Activated CD8-positive, alpha-beta memory T cell treated with anti-CD3 and anti-CD28 coated beads for 48 hours (primary cell): ENCODE measurements at regions not wholly inside any gene's neighbourhood (a gene's known extent, or its start where the extent isn't known, plus 50 kb on each side); places are given as distances from the start of the nearest gene placed in this dataset.
"Not testable (repeated sequence)": the region's sequence is repeated elsewhere in the genome, so short reads cannot be mapped to it uniquely, and the experiment has no call there.

Source experiments
- DNase-seq, 3 experiments: peaks; one replicate each; pipeline ENCODE4 v3.0.0-alpha.2; 2020; ENCODE audit warnings: low read depth in 2 of 3, low spot score in 2 of 3

DNA sequence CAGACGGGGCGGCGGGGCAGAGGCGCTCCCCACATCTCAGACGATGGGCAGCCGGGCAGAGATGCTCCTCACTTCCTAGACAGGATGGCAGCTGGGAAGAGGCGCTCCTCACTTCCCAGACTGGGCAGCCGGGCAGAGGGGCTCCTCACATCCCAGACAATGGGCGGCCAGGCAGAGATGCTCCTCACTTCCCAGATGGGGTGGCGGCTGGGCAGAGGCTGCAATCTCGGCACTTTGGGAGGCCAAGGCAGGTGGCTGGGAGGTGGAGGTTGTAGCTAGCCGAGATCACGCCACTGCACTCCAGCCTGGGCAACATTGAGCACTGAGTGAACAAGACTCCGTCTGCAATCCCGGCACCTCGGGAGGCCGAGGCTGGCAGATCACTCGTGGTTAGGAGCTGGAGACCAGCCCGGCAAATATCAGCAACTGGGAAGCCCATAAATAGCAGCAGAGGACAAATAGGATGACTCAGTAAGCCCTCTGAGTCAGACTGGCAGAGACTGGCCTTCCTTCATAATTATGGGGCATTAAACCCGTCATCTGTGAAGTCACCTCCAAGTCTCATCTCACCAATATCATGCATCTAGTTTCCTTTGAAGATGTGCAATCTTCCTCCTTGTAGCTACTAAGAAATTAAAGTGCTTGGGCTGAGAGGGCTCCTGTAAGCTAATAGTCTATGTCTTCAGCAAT, 337.3 kb downstream of the GOLGA6L6 start:
- DNase-seq: not testable (repeated sequence)

DNA sequence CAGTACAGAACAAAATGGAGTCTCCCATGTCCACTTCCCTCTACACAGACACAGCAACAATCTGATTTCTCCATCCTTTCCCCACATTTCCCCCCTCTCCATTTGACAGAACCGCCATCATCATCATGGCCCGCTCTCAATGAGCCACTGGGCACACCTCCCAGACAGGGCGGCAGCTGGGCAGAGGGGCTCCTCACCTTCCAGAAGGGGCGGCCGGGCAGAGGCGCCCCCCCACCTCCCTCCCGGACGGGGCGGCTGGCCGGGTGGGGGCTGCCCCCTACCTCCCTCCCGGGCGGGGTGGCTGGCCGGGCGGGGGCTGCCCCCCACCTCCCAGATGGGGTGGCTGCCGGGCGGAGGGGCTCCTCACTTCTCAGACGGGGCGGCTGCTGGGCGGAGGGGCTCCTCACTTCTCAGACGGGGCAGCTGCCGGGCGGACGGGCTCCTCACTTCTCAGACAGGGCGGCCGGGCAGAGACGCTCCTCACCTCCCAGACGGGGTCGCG, 337.9 kb downstream of the GOLGA6L6 start:
- not testable (repeated sequence) for DNase-seq

DNA sequence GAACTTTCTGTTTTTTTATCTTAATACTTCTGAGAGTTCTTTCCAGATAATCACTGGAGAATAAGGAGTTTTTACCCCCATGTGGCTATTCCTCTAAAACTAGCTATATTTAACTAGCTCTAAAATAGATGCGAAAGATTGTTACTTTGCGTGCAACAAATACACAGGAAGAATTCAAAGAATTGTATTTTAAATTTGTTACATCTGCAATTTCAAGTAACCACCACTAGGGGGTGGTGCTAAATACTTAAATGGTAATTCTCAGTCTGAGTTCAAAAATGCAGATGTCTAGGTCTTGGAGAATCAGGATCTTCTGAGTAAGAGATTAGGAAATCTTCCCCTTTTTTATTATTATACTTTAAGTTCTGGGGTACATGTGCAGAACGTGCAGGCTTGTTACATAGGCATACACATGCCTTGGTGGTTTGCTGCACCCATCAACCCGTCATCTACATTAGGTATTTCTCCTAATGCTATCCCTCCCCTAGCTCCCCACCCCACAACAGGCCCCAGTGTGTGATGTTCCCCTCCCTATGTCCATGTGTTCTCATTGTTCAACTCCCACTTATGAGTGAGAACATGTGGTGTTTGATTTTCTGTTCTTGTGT, 346.9 kb downstream of the GOLGA6L6 start:
- not testable (repeated sequence) for DNase-seq

DNA sequence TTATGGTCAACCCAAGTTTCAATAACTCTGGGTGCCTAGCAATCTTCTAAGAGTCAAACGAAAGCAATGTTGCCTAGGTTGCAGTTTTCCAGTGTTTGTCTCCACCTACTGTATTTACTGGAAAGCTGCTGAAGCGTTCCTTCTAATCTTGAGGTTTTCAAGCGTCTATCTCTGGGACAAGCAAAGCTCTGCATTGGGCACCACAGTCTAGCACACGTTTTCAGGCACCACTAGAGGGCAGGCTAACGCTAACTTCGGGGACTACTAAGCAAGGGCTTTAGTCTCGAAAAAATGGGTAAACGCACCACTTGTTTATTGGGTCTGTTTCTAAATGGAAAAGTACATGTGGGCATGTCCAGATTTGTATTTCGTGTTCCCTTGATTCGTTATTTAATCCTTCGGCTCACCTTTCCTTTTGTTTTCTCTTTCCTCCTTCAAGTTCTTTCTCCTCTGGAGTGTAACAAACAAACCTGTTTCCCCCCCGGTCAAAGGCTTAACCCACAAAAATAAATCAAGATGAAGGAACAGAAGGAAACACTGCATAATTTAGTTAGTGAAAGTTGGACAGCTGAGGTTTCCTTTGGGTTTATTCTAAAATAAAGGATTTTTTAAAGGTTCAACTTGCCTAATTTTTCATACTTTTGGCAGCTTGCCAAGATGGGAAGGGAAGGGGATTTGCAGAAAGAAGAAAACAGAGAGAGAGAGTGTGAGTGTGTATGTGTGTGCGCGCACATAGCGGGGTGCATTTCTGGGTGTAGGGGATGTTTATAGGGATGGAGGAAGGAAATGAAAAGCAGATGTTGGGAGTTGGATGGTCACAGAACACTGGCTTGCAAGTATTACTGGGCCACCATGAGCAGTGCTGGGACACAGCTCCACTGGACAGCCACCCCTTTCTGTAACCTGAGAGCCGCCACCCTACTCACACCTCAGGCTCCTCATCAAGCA, 348.3 kb downstream of the GOLGA6L6 start:
- peak; percentile 6 to 9 (median 8) for DNase-seq

DNA sequence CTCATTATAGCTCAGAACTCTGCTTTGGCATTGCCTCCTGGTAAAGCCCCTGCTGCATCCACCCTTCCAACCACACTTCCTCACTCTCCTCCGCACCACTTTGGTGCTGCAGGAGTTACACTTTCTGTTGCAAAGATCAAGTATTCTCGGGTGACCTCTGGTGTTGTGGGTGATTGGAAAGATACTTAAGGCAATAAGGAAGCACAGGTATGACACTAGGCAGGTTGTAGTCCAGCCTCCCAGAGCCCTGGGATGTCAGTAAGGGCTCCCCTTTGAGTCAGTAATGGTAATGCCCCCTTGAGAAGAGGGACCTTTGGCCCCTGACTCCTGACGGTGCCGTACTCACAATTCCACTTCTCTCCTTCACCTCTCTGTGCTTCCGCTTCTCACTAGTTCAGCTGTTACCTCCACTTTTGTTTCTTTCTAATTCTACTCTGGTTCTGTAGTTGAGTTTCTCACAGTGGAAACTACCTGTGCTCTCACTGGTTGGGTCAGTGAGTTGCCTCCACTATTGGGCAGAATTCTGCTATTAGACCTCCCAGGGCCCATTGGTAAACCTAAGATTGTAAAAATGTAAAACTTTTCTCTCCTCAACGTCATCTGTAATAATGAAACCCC, 350.0 kb downstream of the GOLGA6L6 start:
- DNase-seq: not testable (repeated sequence)

DNA sequence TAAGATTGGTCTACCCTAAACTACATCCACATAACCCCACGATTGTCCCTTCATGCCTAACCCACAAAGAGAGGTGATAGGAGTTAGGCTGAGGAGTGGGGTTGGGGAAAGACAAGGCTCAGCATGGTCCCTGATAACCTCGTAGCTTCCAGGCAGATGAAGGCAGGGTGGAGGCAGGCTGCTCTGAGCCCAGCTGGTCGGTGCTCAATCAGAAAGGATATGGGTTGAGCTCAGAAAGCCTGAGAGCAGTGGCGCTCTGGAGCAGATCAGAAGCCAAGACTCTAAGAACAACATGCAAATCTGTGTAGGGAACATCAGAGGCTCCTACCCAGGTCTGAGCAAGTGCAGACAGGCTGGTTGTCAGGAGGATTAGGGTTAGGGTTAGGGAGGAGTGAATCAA, 353.0 kb downstream of the GOLGA6L6 start:
- not testable (repeated sequence) for DNase-seq

DNA sequence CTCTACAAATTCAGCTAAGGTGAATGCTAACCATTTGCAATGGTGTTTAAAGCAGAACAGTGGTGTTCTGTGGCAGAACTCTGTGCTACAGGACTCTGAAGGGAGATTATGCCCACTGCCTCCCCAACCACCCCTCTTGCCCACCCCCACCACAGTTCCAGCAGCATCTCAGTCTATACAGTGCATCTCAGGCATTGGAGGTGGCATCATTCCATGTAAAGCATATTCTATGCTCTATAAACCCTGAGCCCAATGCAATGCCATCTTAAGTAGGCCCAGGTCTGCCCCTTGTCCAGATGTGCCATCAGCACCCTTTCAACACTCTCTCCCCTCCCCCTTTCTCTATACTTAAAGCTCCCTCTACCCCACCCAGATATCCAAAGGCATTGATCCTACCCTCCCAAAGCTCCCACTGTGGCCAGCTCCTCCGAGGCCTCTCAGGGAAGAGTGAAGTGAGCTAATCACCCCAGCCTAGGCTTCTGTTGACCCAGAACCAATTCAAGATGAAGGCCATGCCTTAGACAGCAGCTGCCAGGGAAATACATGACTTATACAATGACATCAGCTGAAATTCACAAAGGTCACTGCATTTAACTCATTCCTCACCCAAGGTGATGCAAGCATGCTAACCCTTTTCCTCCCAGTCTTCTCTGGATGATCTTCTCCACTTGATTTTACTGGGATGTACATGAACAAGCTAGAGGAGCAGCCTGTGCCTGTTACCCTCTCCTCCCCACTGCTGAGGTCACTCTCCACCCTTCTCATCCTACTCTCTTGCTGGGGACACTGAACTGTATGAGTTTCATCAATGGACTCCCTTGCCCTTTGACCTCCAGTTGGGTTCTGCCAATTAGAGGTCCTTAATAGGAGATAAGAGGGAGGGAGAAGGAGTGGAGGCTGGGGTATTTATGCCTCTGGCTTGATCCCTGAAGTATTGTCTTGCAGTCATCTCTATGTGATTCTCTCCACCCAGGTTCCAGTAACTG, 353.9 kb downstream of the GOLGA6L6 start:
- not testable (repeated sequence) for DNase-seq

DNA sequence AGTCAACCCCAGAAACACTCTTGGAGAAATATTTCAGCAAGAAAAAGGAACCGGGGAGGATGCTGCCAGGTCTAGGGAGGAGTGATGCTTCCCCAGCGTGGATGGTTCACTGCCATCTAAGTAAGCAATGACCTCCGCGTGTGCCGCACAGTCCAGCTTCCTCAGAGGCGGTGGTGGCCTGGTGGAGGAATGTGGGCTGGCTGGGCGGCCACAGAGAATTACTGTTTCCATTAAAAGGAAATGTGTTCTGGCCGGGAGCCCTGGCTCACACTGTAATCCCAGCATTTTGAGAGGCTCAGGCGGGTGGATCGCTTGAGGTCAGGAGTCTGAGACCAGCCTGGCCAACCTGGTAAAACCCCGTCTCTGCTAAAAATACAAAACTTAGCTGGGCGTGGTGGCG, 356.7 kb downstream of the GOLGA6L6 start:
- not testable (repeated sequence) for DNase-seq

DNA sequence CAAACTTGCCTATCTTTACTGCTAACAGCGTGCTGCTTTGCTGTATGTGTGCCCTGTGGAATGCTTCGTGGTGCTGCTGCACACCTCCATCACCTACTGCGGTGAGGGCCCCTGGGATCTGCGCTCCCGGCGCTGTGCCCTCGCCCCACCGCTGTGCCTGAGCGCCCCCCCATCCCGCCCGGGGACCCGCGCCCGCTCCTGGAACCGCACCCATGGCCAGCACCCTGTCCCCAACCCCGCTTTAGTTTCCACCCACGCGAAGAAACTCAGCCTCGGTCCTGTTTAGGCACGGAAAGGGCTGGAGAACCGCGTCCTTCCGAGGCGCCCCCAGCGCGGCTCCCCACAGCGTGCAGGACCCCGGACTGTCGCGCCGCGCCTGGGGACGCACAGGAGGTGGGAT, 373.4 kb downstream of the GOLGA6L6 start:
- DNase-seq: not testable (repeated sequence)

DNA sequence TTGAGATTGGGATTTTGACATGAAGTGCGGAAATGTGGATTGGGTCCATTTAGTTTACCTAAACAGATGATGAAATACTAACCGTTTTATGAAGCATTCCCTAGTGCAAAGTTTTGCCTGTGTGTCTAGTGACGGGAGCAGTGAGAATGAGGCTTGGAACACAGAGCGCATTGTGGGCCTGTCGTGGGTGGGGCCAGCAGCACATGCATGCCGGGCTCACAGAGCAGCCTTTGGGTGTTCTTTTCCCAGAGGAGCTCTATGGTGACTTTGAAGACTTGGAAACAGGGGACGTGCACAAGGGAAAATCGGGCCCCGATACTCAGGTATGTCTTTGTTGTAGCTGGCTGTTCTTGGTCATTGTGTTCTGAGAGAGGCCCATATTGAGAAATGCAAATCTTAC, 388.1 kb downstream of the GOLGA6L6 start:
- DNase-seq: not testable (repeated sequence)

DNA sequence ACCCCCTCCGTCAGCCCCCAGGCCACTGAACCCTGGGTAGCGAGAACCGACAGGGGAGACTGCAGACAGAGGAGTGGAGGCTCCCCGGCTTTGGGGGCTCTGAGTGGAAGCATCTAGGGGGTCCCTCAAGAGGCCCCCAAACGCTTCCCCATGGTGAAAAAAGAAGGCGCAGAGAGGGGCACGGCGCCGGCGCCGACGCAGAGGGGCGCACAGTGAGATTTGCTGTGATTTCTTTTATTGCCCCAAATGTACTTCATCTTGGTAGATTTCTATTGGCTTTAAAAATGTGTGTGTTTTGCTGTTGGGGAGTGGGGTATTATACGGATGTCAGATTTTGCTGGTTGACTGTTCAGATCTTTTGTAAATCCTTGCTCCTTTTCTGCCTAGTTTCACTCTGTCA, 392.9 kb downstream of the GOLGA6L6 start:
- not testable (repeated sequence) for DNase-seq

DNA sequence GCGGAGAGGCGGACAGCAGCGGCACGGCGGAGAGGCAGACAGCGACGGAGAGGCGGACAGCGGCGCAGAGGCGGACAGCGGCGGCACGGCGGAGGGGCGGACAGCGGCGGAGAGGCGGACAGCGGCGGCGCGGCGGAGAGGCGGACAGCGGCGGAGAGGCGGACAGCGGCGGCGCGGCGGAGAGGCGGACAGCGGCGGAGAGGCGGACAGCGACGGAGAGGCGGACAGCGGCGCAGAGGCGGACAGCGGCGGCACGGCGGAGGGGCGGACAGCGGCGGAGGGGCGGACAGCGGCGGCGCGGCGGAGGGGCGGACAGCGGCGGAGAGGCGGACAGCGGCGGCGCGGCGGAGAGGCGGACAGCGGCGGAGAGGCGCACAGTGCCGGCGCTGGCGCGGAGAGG, 393.6 kb downstream of the GOLGA6L6 start:
- not testable (repeated sequence) for DNase-seq

DNA sequence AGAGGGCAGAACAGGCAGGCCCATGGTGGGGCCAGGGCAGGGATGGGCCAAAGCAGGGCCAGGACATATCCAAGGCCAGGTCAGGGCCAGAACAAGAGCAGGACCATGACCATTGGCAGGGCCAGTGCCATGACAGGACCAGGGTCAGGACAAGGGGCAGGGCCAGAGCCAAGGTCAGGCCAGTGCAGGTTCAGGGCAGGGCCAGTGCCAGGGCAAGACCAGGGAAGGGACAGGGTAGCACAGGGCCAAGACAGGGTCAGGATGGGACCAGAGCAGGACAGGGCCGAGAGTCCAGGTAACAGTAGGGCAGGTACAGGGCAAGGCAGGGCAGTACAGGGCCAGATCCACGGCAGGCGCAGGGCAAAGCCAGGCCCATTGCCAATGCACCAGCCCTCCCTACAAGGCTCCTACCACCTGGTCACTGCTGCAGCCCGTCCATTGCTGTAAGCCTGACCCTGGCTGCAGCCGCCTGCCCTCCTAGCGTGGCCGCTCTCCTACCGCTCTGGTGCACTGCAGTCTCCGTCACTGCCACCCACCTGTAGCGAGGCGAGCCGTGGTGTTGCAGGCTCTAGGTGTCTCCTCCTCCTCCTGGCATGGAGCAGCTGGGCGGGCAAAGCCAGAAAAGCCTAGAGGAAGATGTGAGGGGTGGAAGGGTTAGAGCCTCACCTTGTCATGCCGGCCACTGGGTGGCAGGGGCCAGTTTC, 397.1 kb downstream of the GOLGA6L6 start:
- not testable (repeated sequence) for DNase-seq

DNA sequence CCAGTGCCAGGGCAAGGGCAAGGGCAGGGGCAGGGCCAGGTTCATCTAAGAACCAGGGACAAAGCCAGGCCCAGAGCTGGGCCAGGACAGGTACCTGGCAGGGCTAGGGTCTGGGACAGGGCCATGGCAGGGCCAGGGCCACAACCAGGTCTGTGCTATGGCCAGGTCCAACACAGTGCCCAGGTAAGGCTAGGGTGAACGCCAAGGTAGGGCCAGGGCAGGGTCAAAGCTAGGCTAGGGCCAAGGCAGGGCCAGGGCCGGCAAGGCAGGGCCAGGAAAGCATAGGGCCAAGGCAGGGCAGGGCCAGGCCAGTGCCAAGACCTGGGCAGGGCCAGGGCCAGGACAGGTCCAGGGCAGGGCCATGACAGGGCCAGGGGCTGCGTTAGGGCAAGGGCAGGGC, 398.7 kb downstream of the GOLGA6L6 start:
- DNase-seq: not testable (repeated sequence)

DNA sequence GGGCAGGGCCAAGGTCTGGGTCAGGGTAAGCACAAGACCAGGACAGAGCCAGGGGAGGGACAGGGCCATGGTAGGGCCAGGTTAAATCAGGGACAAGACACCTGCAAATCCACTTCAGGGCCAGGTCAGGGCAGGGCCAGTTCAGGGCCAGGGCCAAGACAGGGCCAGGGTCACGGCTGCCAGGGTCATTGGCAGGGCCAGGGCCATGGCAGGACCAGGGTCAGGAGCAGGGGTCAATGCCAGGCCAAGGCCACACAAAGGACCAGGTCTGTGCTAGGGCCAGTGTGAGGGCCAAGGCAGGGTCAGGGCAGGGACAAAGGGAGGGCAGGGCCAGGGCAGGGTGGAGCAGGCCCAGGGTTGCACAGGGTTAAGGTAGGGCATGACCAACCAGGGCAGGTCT, 399.2 kb downstream of the GOLGA6L6 start:
- not testable (repeated sequence) for DNase-seq

DNA sequence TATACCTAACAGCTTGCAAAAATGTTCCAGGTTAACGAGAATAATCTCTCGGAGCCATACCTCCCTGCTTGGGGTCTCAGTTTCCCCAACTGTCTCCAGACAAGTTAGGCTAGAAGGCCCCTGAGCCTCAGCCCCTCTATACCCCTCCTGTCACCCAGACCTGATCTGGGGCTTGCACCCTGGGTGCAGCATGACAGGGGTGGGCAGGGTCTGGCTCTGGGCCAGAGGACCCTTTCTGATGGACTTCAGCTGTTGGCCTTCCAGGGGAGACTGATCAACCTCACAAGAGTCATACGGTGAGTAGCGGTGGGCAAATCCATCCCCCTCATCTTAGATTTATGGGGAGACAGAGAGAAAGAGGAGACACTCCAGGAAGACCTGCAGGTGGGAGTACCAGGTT, 416.9 kb downstream of the GOLGA6L6 start:
- DNase-seq: not testable (repeated sequence)

DNA sequence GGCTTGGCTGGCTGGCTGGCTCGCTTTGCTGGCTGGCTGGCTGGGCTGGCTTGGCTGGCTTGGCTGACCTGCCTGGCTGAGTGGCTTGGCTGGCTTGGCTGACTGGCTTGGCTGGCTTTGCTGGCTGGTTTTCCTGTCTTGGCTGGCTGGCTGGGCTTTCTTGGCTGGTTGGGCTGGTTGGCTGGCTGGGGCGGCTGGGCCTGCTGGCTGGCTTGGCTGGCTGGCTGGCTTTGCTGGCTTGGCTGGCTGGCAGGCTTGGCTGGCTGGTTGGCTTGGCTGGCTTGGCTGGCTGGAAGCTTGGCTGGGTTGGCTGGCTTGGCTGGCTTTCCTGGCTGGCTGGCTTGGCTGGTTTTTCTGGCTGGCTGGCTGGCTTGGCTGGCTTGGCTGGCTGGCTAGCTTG, 435.6 kb downstream of the GOLGA6L6 start:
- DNase-seq: no peak

DNA sequence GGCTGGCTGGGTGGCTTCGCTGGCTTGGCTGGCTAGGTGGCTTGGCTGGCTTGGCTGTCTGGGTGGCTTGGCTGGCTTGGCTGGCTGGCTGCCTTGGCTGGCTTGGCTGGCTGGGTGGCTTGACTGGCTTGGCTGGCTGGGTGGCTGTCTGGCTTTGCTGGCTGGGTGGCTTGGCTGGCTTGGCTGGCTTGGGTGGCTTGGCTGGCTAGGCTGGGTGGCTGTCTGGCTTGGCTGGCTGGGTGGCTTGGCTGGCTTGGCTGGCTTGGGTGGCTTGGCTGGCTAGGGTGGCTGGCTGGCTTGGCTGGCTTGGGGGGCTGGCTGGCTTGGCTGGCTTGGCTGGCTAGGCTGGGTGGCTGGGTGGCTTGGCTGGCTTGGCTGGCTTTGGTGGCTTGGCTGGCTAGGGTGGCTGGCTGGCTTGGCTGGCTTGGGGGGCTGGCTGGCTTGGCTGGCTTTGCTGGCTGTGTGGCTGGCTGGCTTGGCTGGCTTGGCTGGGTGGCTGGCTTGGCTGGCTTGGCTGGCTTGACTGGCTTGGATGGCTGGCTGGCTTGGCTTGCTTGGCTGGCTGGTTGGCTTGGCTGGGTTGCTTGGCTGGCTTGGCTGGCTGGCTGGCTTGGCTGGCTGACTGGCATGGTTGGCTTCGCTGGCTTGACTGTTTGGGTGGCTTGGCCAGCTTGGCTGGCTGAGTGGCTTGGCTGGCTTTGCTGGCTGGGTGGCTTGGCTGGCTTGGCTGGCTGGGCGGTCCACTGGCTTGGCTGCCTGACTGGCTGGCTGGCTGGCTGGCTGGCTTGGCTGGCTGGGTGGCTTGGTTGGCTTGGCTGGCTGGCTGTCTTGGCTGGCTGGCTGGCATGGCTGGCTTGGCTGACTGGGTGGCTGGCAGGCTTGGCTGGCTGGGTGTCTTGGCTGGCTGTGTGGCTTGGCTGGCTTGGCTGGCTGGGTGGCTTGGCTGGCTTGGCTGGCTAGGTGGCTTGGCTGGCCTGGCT, 436.3 kb downstream of the GOLGA6L6 start:
- DNase-seq: not testable (repeated sequence)
